Breast epithelium (tissue), 4 donors: ENCODE measurements at regions not wholly inside any gene's neighbourhood (a gene's known extent, or its start where the extent isn't known, plus 50 kb on each side); places are given as distances from the start of the nearest gene placed in this dataset.

Experiments used
- DNase-seq, 2 donors: peaks; one replicate each; pipeline ENCODE4 v3.0.0-alpha.2; 2019; ENCODE audit warnings: low spot score in 2 of 2
- H3K27ac ChIP-seq, 2 donors: fragments of 200-600 bp; sonication (generic) in 1 of 2; one replicate each; pipeline ENCODE4 v1.5.1; 2016 to 2019; ENCODE audit warnings: mild to moderate bottlenecking in 1 of 2
- H3K27me3 ChIP-seq, 2 donors: fragments of 200-600 bp; sonication (generic) in 1 of 2; one replicate each; pipeline versions ENCODE4 v1.5.1 to v1.6.0; 2017 to 2019; ENCODE audit warnings: control low read depth in 1 of 2, mild to moderate bottlenecking in 1 of 2
- H3K36me3 ChIP-seq: fragments of 200-600 bp; one replicate; pipeline ENCODE4 v1.5.1; 2019
- H3K4me1 ChIP-seq, 2 donors: fragments of 200-600 bp; sonication (generic); one replicate each; pipeline ENCODE4 v1.5.1; 2016 to 2019; ENCODE audit warnings: control low read depth in 1 of 2
- H3K4me3 ChIP-seq, 3 donors: fragments of 200-600 bp; sonication (generic); 1 replicate in 2 of 3; 2 replicates in 1 of 3; pipeline ENCODE4 v1.5.1; 2016 to 2019; ENCODE audit warnings: mild to moderate bottlenecking in 3 of 3, moderate library complexity in 2 of 3
- H3K9me3 ChIP-seq, 2 donors: fragments of 200-600 bp; sonication (generic) in 1 of 2; one replicate each; pipeline ENCODE4 v1.5.1; 2016 to 2019; ENCODE audit warnings: control low read depth in 1 of 2
- POLR2A ChIP-seq: fragments of 450-650 bp; IDR thresholded peaks from one replicate; pipeline ENCODE4 v1.6.1; 2016; ENCODE audit warnings: antibody characterized with exemption, mild to moderate bottlenecking, moderate library complexity
- POLR2AphosphoS5 ChIP-seq, 3 donors: sonication (generic); formaldehyde crosslinking; IDR thresholded peaks; one replicate each; pipeline ENCODE4 v1.6.1; 2017; ENCODE audit warnings: antibody characterized with exemption in 3 of 3
- intact Hi-C: fragments of 100-400 bp; cut with DNase I; formaldehyde crosslinking; loops from one replicate; pipeline ENCODE4 v1.15.1; 2023; ENCODE audit warnings: low total_unique reads
- TF ChIP-seq, protein P1 (sequence below), 3 donors: fragments of 450-650 bp; IDR thresholded peaks; one replicate each; pipeline ENCODE4 v1.5.1; 2016 to 2017; ENCODE audit warnings: antibody characterized with exemption in 3 of 3, mild to moderate bottlenecking in 3 of 3, moderate library complexity in 3 of 3

DNA sequence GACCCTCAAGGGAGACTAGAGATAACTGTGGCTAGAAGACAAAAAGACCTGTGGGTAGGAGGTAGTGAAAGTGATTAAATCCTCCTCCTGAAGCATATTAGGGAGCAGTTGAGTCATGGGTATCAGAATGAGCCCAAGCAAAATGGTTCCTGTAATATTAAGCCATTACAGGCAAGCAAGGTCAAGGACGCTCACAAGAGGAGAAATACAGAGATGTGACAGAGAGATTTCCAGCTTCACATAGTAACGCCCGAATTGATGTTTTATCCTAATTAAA lies 77.7 kb downstream of the FAM76B start:
- no peaks in the 10 kb centered on the region for H3K27me3 ChIP-seq
- no peaks in the 10 kb centered on the region for H3K9me3 ChIP-seq
- no peak for TF ChIP-seq POLR2AphosphoS5 (IDR thresholded peaks at IDR 0.05)
- TF ChIP-seq, protein P1, sequence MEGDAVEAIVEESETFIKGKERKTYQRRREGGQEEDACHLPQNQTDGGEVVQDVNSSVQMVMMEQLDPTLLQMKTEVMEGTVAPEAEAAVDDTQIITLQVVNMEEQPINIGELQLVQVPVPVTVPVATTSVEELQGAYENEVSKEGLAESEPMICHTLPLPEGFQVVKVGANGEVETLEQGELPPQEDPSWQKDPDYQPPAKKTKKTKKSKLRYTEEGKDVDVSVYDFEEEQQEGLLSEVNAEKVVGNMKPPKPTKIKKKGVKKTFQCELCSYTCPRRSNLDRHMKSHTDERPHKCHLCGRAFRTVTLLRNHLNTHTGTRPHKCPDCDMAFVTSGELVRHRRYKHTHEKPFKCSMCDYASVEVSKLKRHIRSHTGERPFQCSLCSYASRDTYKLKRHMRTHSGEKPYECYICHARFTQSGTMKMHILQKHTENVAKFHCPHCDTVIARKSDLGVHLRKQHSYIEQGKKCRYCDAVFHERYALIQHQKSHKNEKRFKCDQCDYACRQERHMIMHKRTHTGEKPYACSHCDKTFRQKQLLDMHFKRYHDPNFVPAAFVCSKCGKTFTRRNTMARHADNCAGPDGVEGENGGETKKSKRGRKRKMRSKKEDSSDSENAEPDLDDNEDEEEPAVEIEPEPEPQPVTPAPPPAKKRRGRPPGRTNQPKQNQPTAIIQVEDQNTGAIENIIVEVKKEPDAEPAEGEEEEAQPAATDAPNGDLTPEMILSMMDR (IDR thresholded peaks at IDR 0.05), result no peak
- TF ChIP-seq POLR2A, result no peak
- no peak for DNase-seq
- no peaks in the 10 kb centered on the region for H3K4me1 ChIP-seq
- intact Hi-C loops, result loop anchor here (5.0 kb wide), 1 partner anchor 460 kb away; no protein-coding TSS in a partner anchor
- H3K4me3 ChIP-seq, result no peak overlapping the region
- H3K27ac ChIP-seq, result no peak overlapping the region
- H3K36me3 ChIP-seq, result no peaks in the 10 kb centered on the region

DNA sequence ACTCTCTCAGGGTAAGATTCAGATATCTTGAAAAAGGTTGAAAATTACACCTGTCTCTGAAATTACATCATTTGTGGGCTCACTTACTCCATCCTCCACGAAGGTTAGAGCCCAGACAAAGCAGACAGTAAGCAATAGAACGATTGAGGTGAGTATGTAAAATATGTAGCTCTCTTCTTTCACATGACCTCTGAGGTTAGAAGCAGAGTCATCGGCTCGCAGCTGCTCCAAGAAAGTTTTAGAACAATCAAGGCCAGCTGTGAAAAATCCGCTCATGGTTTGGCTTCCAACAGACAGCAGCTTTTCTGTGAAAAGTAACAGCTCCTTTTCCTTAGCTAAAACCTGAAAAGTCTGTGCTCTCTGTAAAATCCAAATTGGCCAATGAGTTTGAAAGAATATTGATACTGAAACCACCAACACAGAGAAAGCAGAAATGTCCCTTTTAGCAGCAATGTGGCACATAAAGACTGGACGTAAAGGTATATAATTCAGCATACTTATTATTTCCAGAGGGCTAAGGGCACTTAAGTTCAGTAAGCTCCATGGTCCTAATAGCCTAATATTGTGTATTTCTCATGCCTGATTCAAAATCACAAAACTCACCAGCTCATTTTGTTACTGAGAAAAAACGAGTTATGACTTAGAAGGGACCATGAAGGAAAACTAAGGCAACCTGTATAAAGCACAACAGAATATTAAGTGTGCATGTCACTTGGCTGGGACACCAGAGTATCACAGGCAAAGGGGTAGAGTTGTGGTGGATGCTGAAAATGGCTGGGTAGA lies 78.2 kb downstream of the FAM76B start:
- Histone ChIP-seq H3K27ac (no peak overlapping the region), H3K27me3 (no peaks in the 10 kb centered on the region), H3K4me1 (no peaks in the 10 kb centered on the region), H3K9me3 (no peaks in the 10 kb centered on the region), H3K4me3 (no peak overlapping the region), H3K36me3 (no peaks in the 10 kb centered on the region)
- no peak for TF ChIP-seq POLR2AphosphoS5 (IDR thresholded peaks at IDR 0.05)
- TF ChIP-seq, protein P1 (IDR thresholded peaks at IDR 0.05), result no peak
- TF ChIP-seq POLR2A, result no peak
- DNase-seq, result no peak
- intact Hi-C loops, result loop anchor here (5.0 kb wide), 1 partner anchor 459 kb away; no protein-coding TSS in a partner anchor

DNA sequence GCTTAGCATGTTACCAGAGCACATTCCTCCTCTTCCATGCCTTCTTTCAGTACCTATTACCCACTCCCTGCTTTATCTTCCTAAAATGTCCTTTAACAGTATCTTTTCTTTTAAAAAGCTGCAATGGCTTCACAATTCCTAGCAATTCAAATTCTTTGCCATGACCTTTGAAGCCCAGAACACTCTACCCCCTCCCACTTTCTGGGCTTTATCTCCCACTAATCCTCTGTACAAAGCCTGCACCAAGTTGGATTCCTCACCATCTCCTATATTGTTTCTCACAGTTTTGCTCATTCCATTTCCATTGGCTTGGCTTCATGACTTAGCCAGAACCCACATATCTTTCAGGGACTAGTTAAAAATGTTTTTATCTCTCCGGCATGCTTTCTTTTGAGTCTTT lies 80.9 kb downstream of the FAM76B start:
- no peaks in the 10 kb centered on the region for H3K27me3 ChIP-seq
- no peak for TF ChIP-seq POLR2AphosphoS5 (IDR thresholded peaks at IDR 0.05)
- no peak for TF ChIP-seq POLR2A
- TF ChIP-seq, protein P1 (IDR thresholded peaks at IDR 0.05), result no peak
- DNase-seq, result no peak
- no peaks in the 10 kb centered on the region for H3K36me3 ChIP-seq
- no peaks in the 10 kb centered on the region for H3K9me3 ChIP-seq
- intact Hi-C loops, result loop anchor here (10.0 kb wide), 1 partner anchor 554 kb away; no protein-coding TSS in a partner anchor
- H3K27ac ChIP-seq, result no peak overlapping the region
- peaks cover 0 to 8% of the 10 kb centered on the region in 2 donors for H3K4me1 ChIP-seq
- no peak overlapping the region for H3K4me3 ChIP-seq

DNA sequence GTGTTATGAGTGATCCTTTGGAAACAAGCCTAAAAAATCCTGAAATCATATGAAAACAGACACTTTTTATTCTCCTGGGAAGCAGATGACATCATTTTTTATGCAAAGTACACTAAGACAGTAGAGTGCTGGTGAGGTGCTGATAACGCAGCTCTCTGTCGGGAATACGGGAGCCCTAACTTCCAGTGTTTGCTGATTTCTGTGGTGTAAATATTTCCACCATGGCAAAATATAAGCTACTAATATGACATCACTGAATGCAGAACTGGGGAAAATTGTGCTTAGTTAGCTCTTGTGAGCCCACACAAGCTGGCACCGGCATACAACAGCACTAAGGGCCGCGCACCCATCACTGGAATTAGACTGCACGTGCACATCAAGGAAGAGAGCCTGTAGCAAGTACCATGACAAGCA lies 82.6 kb downstream of the FAM76B start:
- DNase-seq, result no peak
- no peak overlapping the region for H3K27ac ChIP-seq
- intact Hi-C loops, result loop anchor here (10.0 kb wide), 1 partner anchor 552 kb away; no protein-coding TSS in a partner anchor
- H3K9me3 ChIP-seq, result no peaks in the 10 kb centered on the region
- no peak overlapping the region for H3K4me3 ChIP-seq
- no peaks in the 10 kb centered on the region for H3K36me3 ChIP-seq
- no peak for TF ChIP-seq POLR2AphosphoS5 (IDR thresholded peaks at IDR 0.05)
- TF ChIP-seq, protein P1 (IDR thresholded peaks at IDR 0.05), result no peak
- no peak for TF ChIP-seq POLR2A
- H3K27me3 ChIP-seq, result no peaks in the 10 kb centered on the region
- H3K4me1 ChIP-seq, result peaks cover 0 to 8% of the 10 kb centered on the region in 2 donors

DNA sequence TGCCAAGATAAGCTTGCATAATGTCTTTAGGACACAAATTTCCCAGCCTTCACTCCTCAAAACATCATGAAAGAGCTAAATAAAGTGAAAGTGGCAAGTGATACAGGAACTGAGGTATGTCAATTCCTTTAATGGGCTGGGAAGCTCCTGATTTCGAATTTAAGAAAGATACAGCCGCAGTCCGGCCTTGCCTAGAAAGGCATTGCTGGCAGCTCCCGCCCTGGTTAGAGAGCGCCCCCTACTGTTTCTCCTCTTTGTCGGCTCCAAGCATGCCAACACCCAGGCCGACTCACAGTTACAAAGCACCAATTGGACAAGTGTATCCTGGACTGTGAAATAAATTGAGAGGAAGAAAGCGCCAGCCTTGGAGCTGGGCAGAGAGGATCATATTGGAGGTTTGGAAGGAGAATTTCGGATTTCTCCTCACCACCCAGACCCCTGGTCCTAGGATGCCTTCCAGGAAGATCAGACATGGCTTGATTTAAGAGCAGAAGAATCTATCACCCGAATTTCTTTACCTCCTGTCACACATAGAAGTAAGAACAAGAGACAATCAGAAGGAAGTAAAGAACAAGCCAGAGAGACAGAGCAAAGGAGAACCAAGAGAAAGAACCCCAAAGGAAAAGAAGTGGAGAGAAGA lies 84.0 kb downstream of the FAM76B start:
- Histone ChIP-seq H3K27ac (peak overlapping the region; percentile 27 to 58), H3K27me3 (no peaks in the 10 kb centered on the region), H3K4me3 (no peak overlapping the region), H3K36me3 (no peaks in the 10 kb centered on the region), H3K9me3 (no peaks in the 10 kb centered on the region), H3K4me1 (peaks cover 0 to 8% of the 10 kb centered on the region in 2 donors)
- intact Hi-C loops, result loop anchor here (10.0 kb wide), 1 partner anchor 551 kb away; no protein-coding TSS in a partner anchor
- DNase-seq, result peak; percentile 85 to 88
- TF ChIP-seq, protein P1 (IDR thresholded peaks at IDR 0.05), result peak; percentile 80 to 95 (median 91)
- TF ChIP-seq POLR2AphosphoS5 (IDR thresholded peaks at IDR 0.05), result peak; percentile 58 to 68 (median 60)
- TF ChIP-seq POLR2A, result no peak
